Natural killer cell treated with Interleukin-12 subunit alpha and Interleukin-12 subunit beta and Interleukin-15 and Interleukin-18, amount 100 ng/mL, for 72 hours (primary cell): ENCODE measurements at regions not wholly inside any gene's neighbourhood (a gene's known extent, or its start where the extent isn't known, plus 50 kb on each side); places are given as distances from the start of the nearest gene placed in this dataset.
A peak's percentile ranks its signal among the peaks of the same experiment; 100 is the strongest.
"Not testable (repeated sequence)": the region's sequence is repeated elsewhere in the genome, so short reads cannot be mapped to it uniquely, and the experiment has no call there.

ENCODE experiments used
- ATAC-seq, 2 donors: fragments of 150-1000 bp; cut with Tn5 transposase in 1 of 2; sonication (Bioruptor Pico), chemical (Tn5 transposase) in 1 of 2; 2 replicates each; pipeline ENCODE4 v1.10.0; 2021
- DNase-seq: peaks from one replicate; pipeline ENCODE4 v3.0.0; 2022; ENCODE audit warnings: low spot score
- H3K27ac Mint-ChIP-seq, 2 donors: 1 replicate in 1 of 2; 2 replicates in 1 of 2; pipeline ENCODE4 v1.8.0; 2022; ENCODE audit warnings: mixed read lengths in 2 of 2, mild to moderate bottlenecking in 1 of 2, moderate library complexity in 1 of 2
- H3K27me3 Mint-ChIP-seq, 2 donors: 1 replicate in 1 of 2; 2 replicates in 1 of 2; pipeline ENCODE4 v1.8.0; 2022; ENCODE audit warnings: mixed read lengths in 2 of 2
- H3K36me3 Mint-ChIP-seq: one replicate; pipeline ENCODE4 v1.8.0; 2022; ENCODE audit warnings: mixed read lengths
- H3K4me1 Mint-ChIP-seq, 2 donors: 1 replicate in 1 of 2; 2 replicates in 1 of 2; pipeline ENCODE4 v1.8.0; 2022; ENCODE audit warnings: low read depth in 2 of 2, mixed read lengths in 2 of 2, mild to moderate bottlenecking in 1 of 2
- H3K4me3 Mint-ChIP-seq: one replicate; pipeline ENCODE4 v1.8.0; 2022; ENCODE audit warnings: mixed read lengths
- H3K9me3 Mint-ChIP-seq: 2 replicates; pipeline ENCODE4 v1.8.0; 2022; ENCODE audit warnings: mixed read lengths

- Mint-ChIP-seq H3K27ac (no peak overlapping the region), H3K4me1 (peaks cover 11 to 20% of the 10 kb centered on the region in 2 donors)
These were observed 460.2 kb upstream of the C16orf82 start for GRCh38 chr16:26606381-26607150.

GRCh38 chr16:26614237-26614841, 452.4 kb upstream of the C16orf82 start:
- Mint-ChIP-seq H3K4me1 (no peaks in the 10 kb centered on the region), H3K9me3 (no peaks in the 10 kb centered on the region), H3K27ac (no peak overlapping the region), H3K27me3 (peaks cover 20 to 21% of the 10 kb centered on the region in 2 donors), H3K4me3 (no peak overlapping the region), H3K36me3 (no peaks in the 10 kb centered on the region)
- no peak for DNase-seq
- ATAC-seq: peak in 1 of 2 donors; percentile 40

More at GRCh38 chr16:26606381-26607150, 460.2 kb upstream of the C16orf82 start:
- no peak overlapping the region for H3K4me3 Mint-ChIP-seq
- no peaks in the 10 kb centered on the region for H3K36me3 Mint-ChIP-seq
- peaks cover 0 to 20% of the 10 kb centered on the region in 2 donors for H3K27me3 Mint-ChIP-seq
- DNase-seq (no peak), ATAC-seq (no peak)
- H3K9me3 Mint-ChIP-seq: no peaks in the 10 kb centered on the region

GRCh38 chr16:26623442-26623841, 443.3 kb upstream of the C16orf82 start:
- no peak overlapping the region for H3K4me3 Mint-ChIP-seq
- no peak overlapping the region for H3K27ac Mint-ChIP-seq
- no peaks in the 10 kb centered on the region for H3K4me1 Mint-ChIP-seq
- peaks cover 12% of the 10 kb centered on the region for H3K36me3 Mint-ChIP-seq
- H3K9me3 Mint-ChIP-seq: peaks cover 9% of the 10 kb centered on the region
- DNase-seq (no peak), ATAC-seq (no peak)
- H3K27me3 Mint-ChIP-seq: peaks cover 19 to 37% of the 10 kb centered on the region in 2 donors

GRCh38 chr16:26627958-26628357, 438.8 kb upstream of the C16orf82 start:
- Mint-ChIP-seq H3K9me3 (peaks cover 17% of the 10 kb centered on the region), H3K27me3 (peaks cover 17 to 25% of the 10 kb centered on the region in 2 donors), H3K36me3 (peaks cover 19% of the 10 kb centered on the region), H3K4me3 (no peak overlapping the region), H3K27ac (no peak overlapping the region), H3K4me1 (no peaks in the 10 kb centered on the region)
- DNase-seq (no peak), ATAC-seq (no peak)

- ATAC-seq, H3K4me1 Mint-ChIP-seq, DNase-seq, H3K27ac Mint-ChIP-seq, H3K4me3 Mint-ChIP-seq: not testable (repeated sequence)
- H3K27me3 Mint-ChIP-seq: peaks cover 13 to 33% of the 10 kb centered on the region in 2 donors
- H3K36me3 Mint-ChIP-seq: peaks cover 19% of the 10 kb centered on the region
- peaks cover 18% of the 10 kb centered on the region for H3K9me3 Mint-ChIP-seq
These were observed 435.4 kb upstream of the C16orf82 start for GRCh38 chr16:26631365-26631764.

GRCh38 chr16:26642047-26642664, 424.6 kb upstream of the C16orf82 start:
- no peaks in the 10 kb centered on the region for H3K9me3 Mint-ChIP-seq
- H3K27ac Mint-ChIP-seq: no peak overlapping the region
- no peak for ATAC-seq
- DNase-seq: no peak
- peaks cover 17 to 25% of the 10 kb centered on the region in 2 donors for H3K27me3 Mint-ChIP-seq
- H3K36me3 Mint-ChIP-seq: no peaks in the 10 kb centered on the region
- no peak overlapping the region for H3K4me3 Mint-ChIP-seq
- peaks cover 6 to 7% of the 10 kb centered on the region in 2 donors for H3K4me1 Mint-ChIP-seq

- no peak for ATAC-seq
- H3K27ac Mint-ChIP-seq: no peak overlapping the region
- peaks cover 6 to 7% of the 10 kb centered on the region in 2 donors for H3K4me1 Mint-ChIP-seq
- no peaks in the 10 kb centered on the region for H3K9me3 Mint-ChIP-seq
- H3K36me3 Mint-ChIP-seq: no peaks in the 10 kb centered on the region
- no peak for DNase-seq
- peaks cover 22 to 34% of the 10 kb centered on the region in 2 donors for H3K27me3 Mint-ChIP-seq
- H3K4me3 Mint-ChIP-seq: no peak overlapping the region
These were observed 423.2 kb upstream of the C16orf82 start for GRCh38 chr16:26643519-26643918.

GRCh38 chr16:26644912-26645543, 421.7 kb upstream of the C16orf82 start:
- DNase-seq (no peak), ATAC-seq (peak in 1 of 2 donors; percentile 80)
- peaks cover 19 to 31% of the 10 kb centered on the region in 2 donors for H3K27me3 Mint-ChIP-seq
- peak overlapping the region; percentile 59 for H3K4me3 Mint-ChIP-seq
- peak overlapping the region in 1 of 2 donors; percentile 53 for H3K27ac Mint-ChIP-seq
- H3K4me1 Mint-ChIP-seq: peaks cover 6 to 7% of the 10 kb centered on the region in 2 donors
- H3K36me3 Mint-ChIP-seq: no peaks in the 10 kb centered on the region
- no peaks in the 10 kb centered on the region for H3K9me3 Mint-ChIP-seq

GRCh38 chr16:26645614-26646013, 421.1 kb upstream of the C16orf82 start:
- Mint-ChIP-seq H3K36me3 (no peaks in the 10 kb centered on the region), H3K27me3 (peaks cover 17 to 26% of the 10 kb centered on the region in 2 donors), H3K27ac (peak overlapping the region in 1 of 2 donors; percentile 53), H3K9me3 (no peaks in the 10 kb centered on the region), H3K4me1 (peaks cover 6 to 7% of the 10 kb centered on the region in 2 donors), H3K4me3 (peak overlapping the region; percentile 59)
- ATAC-seq (peak; percentile 56 to 63), DNase-seq (no peak)

GRCh38 chr16:26647870-26648269, 418.9 kb upstream of the C16orf82 start:
- Mint-ChIP-seq H3K27me3 (peaks cover 22 to 39% of the 10 kb centered on the region in 2 donors), H3K4me3 (no peak overlapping the region), H3K36me3 (no peaks in the 10 kb centered on the region), H3K27ac (no peak overlapping the region), H3K4me1 (peaks cover 6 to 7% of the 10 kb centered on the region in 2 donors), H3K9me3 (no peaks in the 10 kb centered on the region)
- no peak for DNase-seq
- no peak for ATAC-seq

- peaks cover 17 to 29% of the 10 kb centered on the region in 2 donors for H3K27me3 Mint-ChIP-seq
- H3K4me3 Mint-ChIP-seq: no peak overlapping the region
- no peaks in the 10 kb centered on the region for H3K36me3 Mint-ChIP-seq
- ATAC-seq (peak in 1 of 2 donors; percentile 11), DNase-seq (no peak)
- H3K4me1 Mint-ChIP-seq: peaks cover 6 to 7% of the 10 kb centered on the region in 2 donors
- H3K9me3 Mint-ChIP-seq: no peaks in the 10 kb centered on the region
- H3K27ac Mint-ChIP-seq: no peak overlapping the region
These were observed 417.9 kb upstream of the C16orf82 start for GRCh38 chr16:26648851-26649250.

- DNase-seq: no peak
- Mint-ChIP-seq H3K9me3 (no peaks in the 10 kb centered on the region), H3K27ac (no peak overlapping the region), H3K36me3 (no peaks in the 10 kb centered on the region), H3K4me1 (peaks cover 6 to 7% of the 10 kb centered on the region in 2 donors), H3K4me3 (no peak overlapping the region), H3K27me3 (peaks cover 15 to 25% of the 10 kb centered on the region in 2 donors)
- ATAC-seq: no peak
These were observed 417.2 kb upstream of the C16orf82 start for GRCh38 chr16:26649381-26650045.

GRCh38 chr16:26651464-26651863, 415.3 kb upstream of the C16orf82 start:
- DNase-seq (no peak), ATAC-seq (no peak)
- Mint-ChIP-seq H3K4me3 (no peak overlapping the region), H3K27ac (no peak overlapping the region), H3K9me3 (no peaks in the 10 kb centered on the region), H3K36me3 (no peaks in the 10 kb centered on the region), H3K27me3 (peaks cover 23 to 36% of the 10 kb centered on the region in 2 donors), H3K4me1 (no peaks in the 10 kb centered on the region)
